Prostate gland (tissue), 2 donors: ENCODE measurements at regions not wholly inside any gene's neighbourhood (a gene's known extent, or its start where the extent isn't known, plus 50 kb on each side); places are given as distances from the start of the nearest gene placed in this dataset.

Source experiments
- POLR2A ChIP-seq: fragments of 450-650 bp; IDR thresholded peaks from one replicate; pipeline ENCODE4 v1.6.1; 2016; ENCODE audit warnings: antibody characterized with exemption, mild to moderate bottlenecking
- TF ChIP-seq, protein P1 (sequence below), 4 experiments: fragments of 200-600 bp in 2 of 4; fragments of 450-650 bp in 2 of 4; sonication (generic) in 2 of 4; IDR thresholded peaks; 1 replicate in 3 of 4; 2 replicates in 1 of 4; pipeline ENCODE4 v1.5.1; 2016 to 2019; ENCODE audit warnings: antibody characterized with exemption in 4 of 4, mild to moderate bottlenecking in 2 of 4, moderate library complexity in 2 of 4

GRCh38 chr1:187566354-187566753 is 737.6 kb downstream of the PLA2G4A start:
- TF ChIP-seq POLR2A, result no peak
- TF ChIP-seq, protein P1, sequence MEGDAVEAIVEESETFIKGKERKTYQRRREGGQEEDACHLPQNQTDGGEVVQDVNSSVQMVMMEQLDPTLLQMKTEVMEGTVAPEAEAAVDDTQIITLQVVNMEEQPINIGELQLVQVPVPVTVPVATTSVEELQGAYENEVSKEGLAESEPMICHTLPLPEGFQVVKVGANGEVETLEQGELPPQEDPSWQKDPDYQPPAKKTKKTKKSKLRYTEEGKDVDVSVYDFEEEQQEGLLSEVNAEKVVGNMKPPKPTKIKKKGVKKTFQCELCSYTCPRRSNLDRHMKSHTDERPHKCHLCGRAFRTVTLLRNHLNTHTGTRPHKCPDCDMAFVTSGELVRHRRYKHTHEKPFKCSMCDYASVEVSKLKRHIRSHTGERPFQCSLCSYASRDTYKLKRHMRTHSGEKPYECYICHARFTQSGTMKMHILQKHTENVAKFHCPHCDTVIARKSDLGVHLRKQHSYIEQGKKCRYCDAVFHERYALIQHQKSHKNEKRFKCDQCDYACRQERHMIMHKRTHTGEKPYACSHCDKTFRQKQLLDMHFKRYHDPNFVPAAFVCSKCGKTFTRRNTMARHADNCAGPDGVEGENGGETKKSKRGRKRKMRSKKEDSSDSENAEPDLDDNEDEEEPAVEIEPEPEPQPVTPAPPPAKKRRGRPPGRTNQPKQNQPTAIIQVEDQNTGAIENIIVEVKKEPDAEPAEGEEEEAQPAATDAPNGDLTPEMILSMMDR (IDR thresholded peaks at IDR 0.05), result no peak
